Hepatocyte (in vitro differentiated cells): ENCODE measurements at regions not wholly inside any gene's neighbourhood (a gene's known extent, or its start where the extent isn't known, plus 50 kb on each side); places are given as distances from the start of the nearest gene placed in this dataset.

Experiments used
- EZH2 ChIP-seq: fragments of 200-600 bp; sonication (generic); IDR thresholded peaks from 2 replicates; pipeline ENCODE4 v1.6.1; 2016; ENCODE audit warnings: antibody characterized with exemption, mild to moderate bottlenecking, borderline replicate concordance
- TF ChIP-seq, protein P1 (sequence below): fragments of 200-600 bp; sonication (generic); IDR thresholded peaks from 2 replicates; pipeline ENCODE4 v1.5.1; 2016; ENCODE audit warnings: antibody characterized with exemption, mild to moderate bottlenecking; ENCODE audit not compliant: poor library complexity

DNA sequence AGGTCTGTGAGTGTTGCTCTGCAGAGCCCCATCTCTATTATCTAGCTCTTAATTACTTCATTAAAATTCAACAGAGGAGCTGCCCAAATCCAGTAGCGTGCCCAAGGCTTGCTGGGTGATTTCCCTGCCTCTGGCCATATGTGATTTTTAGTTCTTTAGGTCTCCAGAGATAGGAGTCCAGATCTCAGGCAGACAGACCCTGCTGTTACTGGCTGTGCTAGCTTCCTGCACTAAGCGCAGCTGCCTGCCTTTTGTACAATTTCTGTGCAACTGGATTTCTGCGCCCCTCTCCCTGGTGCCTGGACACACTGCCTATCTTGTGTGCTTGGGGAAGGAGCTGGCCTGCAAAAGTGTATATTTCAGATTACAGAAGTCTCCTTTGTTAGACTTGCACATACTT, 136.5 kb downstream of the TDRD15 start:
- TF ChIP-seq, protein P1, sequence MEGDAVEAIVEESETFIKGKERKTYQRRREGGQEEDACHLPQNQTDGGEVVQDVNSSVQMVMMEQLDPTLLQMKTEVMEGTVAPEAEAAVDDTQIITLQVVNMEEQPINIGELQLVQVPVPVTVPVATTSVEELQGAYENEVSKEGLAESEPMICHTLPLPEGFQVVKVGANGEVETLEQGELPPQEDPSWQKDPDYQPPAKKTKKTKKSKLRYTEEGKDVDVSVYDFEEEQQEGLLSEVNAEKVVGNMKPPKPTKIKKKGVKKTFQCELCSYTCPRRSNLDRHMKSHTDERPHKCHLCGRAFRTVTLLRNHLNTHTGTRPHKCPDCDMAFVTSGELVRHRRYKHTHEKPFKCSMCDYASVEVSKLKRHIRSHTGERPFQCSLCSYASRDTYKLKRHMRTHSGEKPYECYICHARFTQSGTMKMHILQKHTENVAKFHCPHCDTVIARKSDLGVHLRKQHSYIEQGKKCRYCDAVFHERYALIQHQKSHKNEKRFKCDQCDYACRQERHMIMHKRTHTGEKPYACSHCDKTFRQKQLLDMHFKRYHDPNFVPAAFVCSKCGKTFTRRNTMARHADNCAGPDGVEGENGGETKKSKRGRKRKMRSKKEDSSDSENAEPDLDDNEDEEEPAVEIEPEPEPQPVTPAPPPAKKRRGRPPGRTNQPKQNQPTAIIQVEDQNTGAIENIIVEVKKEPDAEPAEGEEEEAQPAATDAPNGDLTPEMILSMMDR, result no peak
- no peak for TF ChIP-seq EZH2
